GM12891 (cell line): ENCODE measurements at regions not wholly inside any gene's neighbourhood (a gene's known extent, or its start where the extent isn't known, plus 50 kb on each side); places are given as distances from the start of the nearest gene placed in this dataset.

ENCODE experiments used
- POLR2A ChIP-seq: IDR thresholded peaks from 2 replicates; pipeline ENCODE4 v1.6.1; 2011; ENCODE audit warnings: low read depth, low read length, control low read depth
- POU2F2 ChIP-seq: IDR thresholded peaks from 2 replicates; pipeline ENCODE4 v1.6.1; 2011; ENCODE audit warnings: low read depth, mild to moderate bottlenecking, control low read depth, low read length, moderate library complexity
- TAF1 ChIP-seq: IDR thresholded peaks from 2 replicates; pipeline ENCODE4 v1.6.1; 2011; ENCODE audit warnings: low read depth, low read length, control low read depth

- TF ChIP-seq POLR2A (no peak), POU2F2 (no peak), TAF1 (no peak)
Measured at GRCh38 chr2:136347981-136348380, 230.0 kb upstream of the CXCR4 start.
